NCI-H526 treated with DMSO at 0.1 percent for 48 hours (cell line): ENCODE measurements at regions not wholly inside any gene's neighbourhood (a gene's known extent, or its start where the extent isn't known, plus 50 kb on each side); places are given as distances from the start of the nearest gene placed in this dataset.

Experiments used
- DNase-seq: peaks from one replicate; lab custom pipeline; 2025; lab: John Stamatoyannopoulos, UW

GRCh38 chr6:120924214-120924613 lies 410.1 kb downstream of the TBC1D32 start:
- DNase-seq = no peak

DNA sequence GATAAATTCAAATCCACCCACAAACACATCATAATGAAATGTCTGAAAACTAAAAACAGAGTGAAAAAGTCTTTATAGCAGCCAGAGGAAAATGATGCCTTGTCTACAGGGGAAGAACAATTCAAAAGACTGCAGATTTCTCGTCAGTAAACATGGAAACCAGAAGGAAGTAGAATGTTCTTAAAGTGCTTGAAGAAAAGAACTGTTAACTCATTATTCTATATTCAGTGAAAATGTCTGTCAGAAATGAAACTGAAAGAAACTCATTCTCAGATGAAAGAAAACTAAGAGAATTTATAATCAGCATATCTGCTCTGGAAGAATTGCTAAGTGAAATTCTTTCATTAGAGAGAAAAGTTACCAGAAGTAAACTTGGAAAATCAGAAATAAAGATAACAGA lies 416.1 kb downstream of the TBC1D32 start:
- no peak for DNase-seq

GRCh38 chr6:120916844-120917243 lies 417.4 kb downstream of the TBC1D32 start:
- no peak for DNase-seq

DNA sequence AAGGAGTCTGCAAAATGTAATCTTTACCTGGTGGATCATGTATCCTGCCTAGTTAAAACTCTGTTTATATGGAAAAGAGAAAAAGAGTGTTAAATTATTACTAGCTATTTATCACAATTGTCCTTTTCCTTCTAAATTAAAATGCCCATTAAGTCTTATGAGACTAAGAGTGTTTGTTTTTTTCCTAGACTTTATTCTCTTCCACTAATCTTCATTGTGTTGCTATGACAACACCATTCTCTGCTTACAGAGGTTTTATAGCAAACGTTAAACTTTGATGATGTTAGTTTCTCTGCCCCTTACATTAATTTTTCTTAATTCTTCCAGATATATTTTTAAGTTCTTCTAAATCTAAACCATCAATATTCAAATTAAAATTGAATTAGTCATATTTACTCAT lies 420.8 kb downstream of the TBC1D32 start:
- DNase-seq = no peak

DNA sequence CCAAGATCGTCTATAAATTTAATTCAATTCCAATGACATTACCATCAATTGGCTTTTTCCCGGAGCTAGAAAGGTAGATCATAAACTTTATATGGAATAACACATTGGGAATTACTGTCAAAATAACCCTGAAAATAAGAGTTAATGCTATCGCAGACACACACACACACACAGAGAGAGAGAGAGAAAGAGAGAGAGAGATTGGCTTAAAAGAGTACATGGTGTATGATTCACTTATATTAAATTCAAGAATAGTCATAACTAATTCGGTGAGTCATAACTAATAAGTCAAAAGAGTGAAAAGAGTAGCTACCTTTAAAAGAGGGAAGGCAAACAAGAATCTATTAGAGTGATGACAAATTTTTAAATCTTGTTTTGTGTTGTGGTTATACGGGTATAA lies 425.5 kb downstream of the TBC1D32 start:
- DNase-seq = no peak

GRCh38 chr6:120903836-120904235 lies 430.4 kb downstream of the TBC1D32 start:
- no peak for DNase-seq

DNA sequence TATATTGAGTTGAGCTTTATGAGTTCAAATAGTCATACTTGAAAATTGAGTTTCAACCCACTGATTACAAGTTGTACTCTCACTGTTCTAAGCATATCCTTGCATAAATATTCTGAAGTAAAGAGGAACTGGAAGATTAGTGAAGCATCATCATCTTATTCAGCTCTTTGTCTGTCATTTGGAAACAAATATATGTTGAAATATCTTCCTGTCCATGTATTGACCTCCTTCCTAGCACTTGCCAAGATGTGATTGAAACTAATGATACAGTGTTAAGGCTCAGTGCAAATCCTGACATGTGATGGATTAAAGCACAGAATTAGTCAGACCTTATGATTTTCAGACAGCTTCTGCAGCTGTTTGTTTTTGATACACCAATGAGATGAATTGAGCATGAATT lies 434.3 kb downstream of the TBC1D32 start:
- no peak for DNase-seq

DNA sequence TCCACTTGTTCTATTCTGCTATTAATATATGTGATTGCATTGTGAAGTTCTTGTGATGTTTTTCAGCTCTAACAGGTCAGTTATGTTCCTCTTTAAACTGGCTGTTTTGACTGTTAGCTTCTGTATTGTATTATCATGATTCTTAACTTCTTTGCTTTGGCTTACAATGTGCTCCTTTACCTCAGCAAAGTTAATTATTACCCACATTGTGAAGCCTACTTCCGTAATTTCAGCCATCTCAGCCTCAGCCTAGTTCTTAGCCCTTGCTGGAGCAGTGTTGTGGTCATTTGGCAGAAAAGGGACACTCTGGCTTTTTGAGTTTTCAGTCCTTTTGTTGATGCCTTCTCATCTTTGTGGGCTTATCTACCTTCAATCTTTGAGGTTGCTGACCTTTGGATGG lies 440.2 kb downstream of the TBC1D32 start:
- DNase-seq = no peak

GRCh38 chr6:120876931-120877330 lies 457.3 kb downstream of the TBC1D32 start:
- no peak for DNase-seq

DNA sequence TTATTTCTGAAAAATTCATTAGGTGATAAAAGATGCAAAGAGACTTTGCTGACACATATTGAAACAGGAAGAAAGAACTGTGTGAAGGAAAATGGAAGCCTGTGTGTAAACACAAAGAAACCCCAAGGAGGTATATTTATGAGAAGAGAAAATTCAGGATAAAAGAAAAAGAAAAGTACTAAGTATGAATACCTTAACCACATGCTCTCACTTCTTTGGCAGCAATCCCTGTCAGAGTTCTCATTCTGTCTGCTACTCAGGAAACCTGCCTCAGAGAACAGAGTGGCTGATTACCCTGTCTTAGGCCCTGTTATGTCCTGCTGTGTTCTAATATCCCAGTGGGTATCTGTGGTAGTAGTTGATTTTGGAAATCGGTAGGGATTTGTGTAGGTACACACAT lies 457.9 kb downstream of the TBC1D32 start:
- no peak for DNase-seq

DNA sequence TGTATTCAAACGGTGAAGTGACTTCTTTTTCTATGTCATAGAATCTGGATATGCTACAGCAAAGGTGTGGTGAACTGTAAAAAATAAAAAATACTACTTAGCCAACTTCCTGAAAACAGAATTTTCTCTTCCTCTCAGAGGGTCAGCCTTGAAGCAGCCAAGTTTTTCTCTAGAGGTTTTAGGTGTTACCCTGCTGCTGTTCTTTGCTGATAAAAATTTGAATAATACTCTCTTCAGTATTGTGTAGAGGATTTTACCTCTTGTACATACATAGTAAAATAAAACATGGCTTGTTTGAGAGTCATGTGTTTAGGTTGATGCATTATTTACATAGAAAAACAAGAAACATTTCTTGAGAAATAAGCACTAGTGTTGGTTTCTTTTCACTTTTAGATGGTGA lies 458.4 kb downstream of the TBC1D32 start:
- no peak for DNase-seq

GRCh38 chr6:120874422-120874821 lies 459.9 kb downstream of the TBC1D32 start:
- no peak for DNase-seq

GRCh38 chr6:120873125-120873865 lies 461.0 kb downstream of the TBC1D32 start:
- DNase-seq = no peak

GRCh38 chr6:120872262-120872578 lies 462.1 kb downstream of the TBC1D32 start:
- DNase-seq = no peak

DNA sequence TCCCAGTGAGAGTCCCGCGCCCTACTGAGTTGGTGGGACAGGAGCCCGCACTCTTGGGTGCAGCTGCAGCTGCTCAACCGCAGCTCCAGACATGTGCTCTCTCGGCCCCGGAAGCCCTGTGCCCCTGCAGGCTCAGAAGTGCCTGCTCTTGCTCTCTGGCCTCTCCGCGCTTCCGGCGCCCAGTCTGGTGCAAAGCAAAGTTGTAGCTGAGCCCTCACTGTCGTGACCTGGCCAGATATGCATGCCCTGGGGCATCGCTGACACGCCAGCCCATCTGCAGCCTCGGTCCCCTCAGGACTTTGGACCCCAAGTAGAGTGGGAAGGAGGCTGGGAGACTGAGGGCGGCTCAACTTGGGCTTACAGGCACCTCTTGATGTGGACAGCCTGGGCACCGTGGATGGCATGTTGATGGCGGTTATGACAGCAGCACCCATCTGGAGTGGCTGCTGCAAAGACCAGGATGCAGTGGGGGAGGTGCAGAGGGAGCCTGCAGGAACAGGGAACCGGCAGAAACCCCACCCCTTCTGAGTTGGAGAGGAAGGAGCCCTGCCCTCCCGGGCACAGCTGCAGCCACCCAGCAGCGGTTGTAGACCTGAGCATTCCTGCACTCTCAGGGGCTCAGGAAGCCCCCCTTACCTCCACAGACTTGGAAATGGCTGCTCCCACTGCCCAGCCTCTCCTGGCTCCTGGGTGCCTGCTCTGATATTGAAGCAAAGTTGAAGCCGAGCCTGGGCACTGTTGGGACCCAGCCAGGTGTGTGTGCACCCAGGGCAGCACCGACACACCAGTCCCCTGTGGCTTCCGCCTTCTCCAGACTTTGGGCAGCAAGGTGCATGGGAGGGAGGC lies 462.6 kb downstream of the TBC1D32 start:
- DNase-seq = no peak

DNA sequence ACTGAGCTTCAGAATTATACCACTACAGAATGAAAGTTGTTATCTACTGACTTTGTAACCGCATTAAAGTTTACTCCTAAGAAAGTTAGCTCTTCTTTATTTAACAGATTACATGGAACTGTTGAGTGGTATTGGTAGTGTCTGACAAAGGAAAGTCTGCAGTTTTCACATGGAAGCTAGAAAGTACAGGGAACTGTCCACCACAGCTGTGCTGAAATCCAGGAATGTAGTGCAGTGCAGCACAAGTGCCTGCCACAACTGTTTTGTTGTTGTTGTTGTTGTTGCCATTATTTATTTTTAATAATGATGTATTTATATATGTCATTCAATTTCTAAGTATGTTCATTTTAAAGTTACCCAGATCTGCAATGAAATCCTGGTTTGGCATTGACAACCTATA lies 464.9 kb downstream of the TBC1D32 start:
- DNase-seq = no peak

- no peak for DNase-seq
Measured at GRCh38 chr6:120857422-120857821, 476.9 kb downstream of the TBC1D32 start.

DNA sequence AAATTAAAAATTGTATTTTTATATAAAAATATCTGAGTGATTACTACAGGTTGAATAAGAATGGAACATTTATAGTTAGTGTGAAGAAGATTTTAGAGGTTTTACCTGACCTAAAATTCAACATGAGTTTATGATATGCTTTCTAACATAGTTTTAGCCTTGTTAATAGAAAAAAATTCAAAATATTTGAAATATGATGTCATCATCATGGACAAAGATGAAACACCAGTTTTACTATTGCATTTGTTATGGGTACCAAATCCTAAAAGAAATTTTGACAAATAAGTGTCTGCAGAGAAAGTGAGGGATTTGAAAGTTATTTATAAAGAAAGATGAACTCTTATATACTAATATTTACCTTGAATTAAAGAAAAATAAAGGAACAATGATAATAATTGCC lies 479.7 kb downstream of the TBC1D32 start:
- no peak for DNase-seq

- DNase-seq = no peak
Measured at GRCh38 chr6:120853489-120853888, 480.8 kb downstream of the TBC1D32 start.

DNA sequence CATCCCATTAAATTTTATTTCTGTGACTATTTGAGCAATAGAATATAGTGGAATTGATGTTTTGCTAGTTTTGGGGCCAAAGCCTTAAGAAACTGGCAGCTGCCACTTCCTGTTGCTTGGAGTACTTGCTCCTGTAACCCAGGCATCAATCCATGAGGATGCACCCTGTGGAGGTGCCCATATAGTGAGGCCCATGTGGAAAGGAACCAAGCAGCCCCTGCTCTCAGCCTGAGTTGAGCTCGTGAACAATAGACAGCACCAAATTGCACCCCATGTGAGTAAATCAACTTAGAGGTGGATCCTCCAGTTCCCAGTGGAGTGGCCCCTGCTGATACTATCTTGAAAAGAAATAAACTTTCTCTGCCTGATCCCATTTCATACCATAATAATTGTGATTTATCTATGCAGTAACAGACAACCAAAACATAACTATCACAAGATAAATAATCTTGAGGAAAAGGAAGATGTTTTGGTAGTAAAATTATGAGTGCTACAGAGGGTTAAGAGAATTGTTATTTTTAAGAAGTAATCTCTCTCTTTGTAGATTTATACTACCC lies 481.9 kb downstream of the TBC1D32 start:
- DNase-seq = no peak

GRCh38 chr6:120826253-120826652 lies 508.0 kb downstream of the TBC1D32 start:
- peak; percentile 35 for DNase-seq

GRCh38 chr6:120816794-120817193 lies 517.5 kb downstream of the TBC1D32 start:
- no peak for DNase-seq

GRCh38 chr6:120805276-120805675 lies 529.0 kb downstream of the TBC1D32 start:
- no peak for DNase-seq
